ENCODE measurements at regions not wholly inside any gene's neighbourhood (a gene's known extent, or its start where the extent isn't known, plus 50 kb on each side); places are given as distances from the start of the nearest gene placed in this dataset.

DNA sequence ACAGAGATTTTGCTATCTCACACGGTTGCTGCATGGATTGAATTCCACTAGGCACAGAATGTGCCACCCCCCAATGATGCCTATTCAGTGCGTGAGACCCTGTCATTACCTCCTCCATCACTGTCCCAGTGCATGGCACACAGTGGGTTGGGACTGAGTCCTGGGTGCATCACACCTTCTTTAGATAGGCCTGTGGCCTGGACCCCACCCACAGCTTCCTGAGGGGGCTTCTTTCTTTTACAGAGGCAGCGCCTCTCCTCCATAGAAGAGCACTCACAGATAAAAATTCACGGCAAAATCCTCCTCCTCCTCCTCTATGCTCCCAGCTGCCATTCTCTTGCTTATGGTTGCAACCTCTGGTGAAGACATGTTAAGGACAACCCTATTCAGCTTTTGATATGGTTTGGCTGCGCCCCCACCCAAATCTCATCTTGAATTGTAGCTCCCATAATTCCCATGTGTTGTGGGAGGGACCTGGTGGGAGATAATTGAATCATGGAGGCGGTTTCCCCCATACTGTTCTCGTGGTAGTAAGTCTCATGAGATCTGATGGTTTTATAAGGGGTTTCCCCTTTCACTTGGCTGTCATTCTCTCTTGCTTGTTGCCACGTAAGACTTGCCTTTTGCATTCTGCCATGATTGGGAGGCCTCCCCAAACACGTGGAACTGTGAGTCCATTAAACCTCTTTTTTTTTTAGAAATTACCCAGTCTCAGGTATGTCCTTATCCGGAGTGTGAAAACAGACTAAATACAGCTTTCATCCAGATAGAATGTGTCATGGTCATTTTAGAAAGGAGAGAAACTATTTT, 147.6 kb downstream of the KLF13 start:
- no peak for DNase-seq

DNA sequence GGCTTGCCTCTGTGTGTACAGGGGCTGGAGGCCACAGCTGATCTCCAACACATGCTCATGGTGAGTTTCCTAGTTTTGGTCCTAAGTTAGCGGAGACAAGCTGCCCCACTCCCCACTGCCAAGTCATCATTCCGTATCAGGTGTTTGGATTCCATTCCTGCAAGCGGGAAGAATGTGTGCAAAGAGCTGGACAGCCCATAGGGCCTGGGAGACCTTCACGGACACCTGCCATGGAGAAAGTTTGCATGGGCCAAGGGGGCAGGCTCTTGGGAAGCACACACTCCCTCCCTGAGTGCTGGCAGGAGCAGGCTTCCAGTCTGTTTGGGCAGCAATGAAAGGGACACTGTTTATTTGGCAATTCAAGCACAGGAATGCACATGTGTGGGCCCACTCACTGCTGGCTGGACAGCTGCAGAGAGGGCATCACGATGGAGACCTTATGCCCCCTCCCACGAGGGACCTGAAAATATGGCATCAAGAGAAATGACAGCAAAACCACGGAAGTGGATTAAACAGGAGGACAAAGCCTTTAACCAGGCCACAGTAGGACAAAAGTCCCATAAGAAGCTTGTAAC, 149.7 kb downstream of the KLF13 start:
- DNase-seq = no peak

DNA sequence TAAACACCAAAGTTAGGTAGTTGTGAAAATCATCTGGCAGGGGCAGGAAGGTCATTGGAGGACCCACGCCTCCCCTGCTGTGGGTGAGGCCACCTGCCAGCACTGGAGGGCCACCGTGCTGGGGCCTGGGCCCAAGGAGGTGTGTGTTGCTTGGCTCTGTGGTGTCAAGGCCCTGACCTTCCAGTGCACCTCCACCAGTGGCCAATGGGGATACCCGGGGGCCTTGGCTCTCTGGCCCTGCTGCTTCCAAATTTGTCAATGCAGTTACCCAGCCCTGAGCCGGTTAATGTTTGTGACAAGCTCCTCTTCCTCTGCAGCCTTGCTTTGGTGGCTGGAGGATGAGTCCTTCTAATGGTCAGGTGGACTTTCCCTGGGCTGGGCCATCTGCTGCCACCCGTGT, 150.2 kb downstream of the KLF13 start:
- DNase-seq = no peak

DNA sequence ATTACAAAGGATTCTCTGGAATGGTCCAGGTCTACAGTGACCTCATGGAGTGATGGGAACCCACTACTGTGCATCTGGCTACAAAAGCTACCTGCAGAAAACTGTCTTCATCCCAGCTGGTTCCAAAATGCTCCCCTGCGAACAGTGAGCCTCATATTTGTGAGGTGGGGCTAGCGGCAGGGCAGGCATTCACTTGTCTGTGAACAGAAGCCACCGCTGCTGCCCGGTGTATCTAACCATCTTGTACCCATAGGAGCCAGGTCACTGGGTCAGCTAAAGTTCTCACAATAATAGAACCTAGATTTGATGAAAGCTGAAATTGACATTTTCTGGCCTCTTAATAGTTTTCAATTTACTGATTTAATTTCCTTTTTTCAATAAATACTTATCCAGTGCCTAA, 150.7 kb downstream of the KLF13 start:
- DNase-seq = no peak

DNA sequence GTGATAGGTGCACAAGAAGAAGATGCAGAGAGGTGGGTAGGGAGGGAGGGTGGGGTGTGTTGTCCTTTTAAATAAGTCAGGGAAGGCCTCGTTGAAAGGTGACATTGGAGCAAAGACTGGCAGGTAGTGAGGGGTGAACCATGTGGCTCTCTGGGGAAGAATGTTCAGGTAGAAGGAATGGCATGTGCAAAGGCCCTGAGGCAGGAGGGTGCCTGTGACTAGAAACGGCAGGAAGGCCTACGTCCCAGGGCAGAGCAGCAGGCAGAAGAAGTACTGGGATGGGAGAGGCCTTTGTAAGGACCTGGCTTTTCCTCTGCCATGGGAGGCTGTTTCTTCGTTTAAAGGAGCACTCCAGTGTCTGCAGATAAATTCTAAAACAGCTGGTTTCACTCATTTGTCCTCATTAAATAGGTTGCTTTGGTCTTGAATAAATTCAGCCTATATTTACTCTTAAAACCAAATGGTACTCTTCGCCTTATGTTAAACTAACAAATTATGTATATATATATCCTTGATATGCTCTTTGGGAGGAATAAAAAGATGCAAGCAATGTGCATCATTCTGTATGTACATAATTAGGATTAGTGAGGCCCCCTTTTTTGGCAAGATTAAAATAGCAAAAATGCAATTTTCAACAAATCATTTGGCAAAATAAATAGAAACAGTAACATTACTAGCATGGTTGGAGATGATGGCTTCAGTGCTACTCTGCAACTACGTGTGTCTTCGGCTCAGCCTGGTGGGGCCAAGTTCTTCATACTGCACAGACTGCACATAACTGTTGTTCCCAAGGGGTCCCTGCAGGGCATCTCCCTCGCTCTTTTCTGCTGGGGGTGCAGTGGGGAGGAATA, 151.4 kb downstream of the KLF13 start:
- DNase-seq = no peak

DNA sequence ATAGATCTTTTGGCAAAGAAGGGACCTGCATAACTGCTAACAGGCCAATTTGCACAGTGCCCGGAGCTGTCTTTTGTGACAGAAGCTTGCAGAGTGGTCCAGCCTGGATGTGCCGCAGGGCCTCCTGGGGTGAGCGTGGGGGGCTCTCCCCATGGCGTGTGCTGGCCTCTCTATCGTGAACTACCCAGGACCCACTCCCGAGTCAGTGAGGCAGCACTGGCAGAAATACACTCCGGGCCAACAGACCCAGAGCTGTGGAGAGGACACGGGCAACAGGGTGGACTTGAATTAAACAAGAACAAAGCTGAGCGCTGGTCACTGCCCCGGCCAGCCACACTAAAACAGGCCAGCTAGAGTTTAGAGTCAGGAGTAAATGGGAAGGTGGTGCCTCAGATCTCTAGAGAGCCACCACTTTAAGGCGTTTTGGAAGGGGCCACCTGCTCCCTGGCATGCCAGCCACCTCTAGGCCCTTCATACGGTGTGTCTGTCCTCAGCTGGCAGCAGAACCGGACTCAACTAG, 152.1 kb downstream of the KLF13 start:
- no peak for DNase-seq

DNA sequence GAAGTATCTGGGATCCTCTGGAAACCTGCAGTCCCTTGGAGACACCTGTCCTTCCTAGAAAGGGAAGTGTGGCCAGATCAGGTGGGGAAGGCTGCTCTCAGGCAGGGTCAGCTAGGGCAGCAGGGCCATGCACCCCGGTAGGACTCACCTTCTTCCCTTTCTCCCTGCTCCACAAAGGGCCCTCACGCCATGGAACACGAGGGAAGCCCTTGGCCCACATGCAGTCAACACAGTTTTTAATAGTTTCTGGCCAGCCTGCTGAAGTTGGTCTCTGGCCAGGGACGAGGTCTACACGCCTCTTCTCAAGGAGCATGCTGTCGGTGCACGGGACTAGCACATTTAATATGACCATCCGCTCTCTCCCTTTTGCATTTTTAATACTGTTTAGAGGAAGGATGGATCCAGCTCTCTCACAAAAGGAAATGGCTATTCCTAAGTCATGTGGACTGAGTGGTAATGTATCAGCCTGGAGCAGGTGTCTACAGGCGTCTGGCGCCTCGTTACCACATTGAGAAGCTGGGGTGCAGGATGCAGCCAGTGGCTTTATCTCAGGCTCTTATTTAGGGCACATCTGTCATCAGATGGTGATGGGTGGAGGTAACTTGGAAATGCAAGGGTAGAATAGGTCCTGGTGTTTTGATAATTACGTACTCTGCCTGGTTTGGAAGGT, 153.9 kb downstream of the KLF13 start:
- no peak for DNase-seq

DNA sequence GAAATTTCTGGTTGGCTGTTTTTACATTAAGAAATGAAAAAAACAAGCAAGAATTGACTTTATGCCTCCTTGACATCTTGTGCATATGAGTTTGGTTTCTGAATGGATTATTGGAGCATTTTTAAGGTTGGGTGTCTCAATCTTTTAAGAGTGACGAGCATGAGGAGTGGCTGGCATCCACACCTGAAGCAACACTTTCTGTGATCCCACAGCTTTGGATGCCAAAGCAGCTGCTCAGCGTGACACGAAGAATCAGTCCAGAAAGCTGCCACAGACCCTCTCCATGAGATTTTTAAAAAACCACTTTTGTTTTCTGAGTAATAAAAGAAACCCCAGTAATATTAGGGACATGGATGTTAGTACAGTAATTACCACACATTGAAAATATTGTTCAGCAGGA, 154.5 kb downstream of the KLF13 start:
- DNase-seq = no peak

DNA sequence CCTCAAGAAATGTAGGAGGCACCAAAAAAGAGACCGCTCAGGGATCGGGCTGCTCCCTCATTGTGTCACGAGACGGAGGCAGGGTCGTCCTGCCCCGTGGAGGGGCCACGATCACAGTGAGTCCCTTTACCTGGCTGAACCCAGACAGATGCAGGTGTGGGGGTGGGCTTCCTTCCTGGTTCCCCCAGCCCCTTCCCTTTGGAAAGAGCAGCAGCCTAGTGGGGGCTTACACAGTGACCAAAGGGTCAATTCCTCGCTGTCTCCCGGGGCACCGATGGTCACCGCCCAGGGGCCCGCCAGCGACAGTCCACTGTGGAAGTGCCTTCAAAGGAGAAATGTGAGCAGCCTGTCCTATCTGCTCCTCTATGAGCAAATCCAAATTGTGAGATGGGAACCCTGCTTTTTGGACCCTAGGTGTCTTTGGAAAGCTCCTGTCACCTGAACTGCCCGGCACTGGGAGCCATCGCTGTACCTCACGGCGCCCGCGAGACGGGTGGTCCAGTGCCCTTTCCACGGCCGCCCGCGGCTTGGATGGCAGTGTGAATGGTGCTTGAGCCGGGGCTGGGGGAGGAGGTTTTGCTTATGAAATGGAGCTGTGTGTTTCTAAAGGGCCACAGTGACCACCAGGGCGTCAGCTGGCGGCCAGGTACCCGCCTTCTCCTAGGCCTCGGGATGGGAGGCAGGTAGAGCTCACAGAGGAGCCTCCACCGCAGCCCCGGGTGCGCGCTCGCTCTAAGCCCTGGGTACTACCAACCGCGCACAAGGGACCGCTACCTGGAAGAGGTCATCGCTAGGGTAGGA, 155.7 kb downstream of the KLF13 start:
- no peak for DNase-seq

DNA sequence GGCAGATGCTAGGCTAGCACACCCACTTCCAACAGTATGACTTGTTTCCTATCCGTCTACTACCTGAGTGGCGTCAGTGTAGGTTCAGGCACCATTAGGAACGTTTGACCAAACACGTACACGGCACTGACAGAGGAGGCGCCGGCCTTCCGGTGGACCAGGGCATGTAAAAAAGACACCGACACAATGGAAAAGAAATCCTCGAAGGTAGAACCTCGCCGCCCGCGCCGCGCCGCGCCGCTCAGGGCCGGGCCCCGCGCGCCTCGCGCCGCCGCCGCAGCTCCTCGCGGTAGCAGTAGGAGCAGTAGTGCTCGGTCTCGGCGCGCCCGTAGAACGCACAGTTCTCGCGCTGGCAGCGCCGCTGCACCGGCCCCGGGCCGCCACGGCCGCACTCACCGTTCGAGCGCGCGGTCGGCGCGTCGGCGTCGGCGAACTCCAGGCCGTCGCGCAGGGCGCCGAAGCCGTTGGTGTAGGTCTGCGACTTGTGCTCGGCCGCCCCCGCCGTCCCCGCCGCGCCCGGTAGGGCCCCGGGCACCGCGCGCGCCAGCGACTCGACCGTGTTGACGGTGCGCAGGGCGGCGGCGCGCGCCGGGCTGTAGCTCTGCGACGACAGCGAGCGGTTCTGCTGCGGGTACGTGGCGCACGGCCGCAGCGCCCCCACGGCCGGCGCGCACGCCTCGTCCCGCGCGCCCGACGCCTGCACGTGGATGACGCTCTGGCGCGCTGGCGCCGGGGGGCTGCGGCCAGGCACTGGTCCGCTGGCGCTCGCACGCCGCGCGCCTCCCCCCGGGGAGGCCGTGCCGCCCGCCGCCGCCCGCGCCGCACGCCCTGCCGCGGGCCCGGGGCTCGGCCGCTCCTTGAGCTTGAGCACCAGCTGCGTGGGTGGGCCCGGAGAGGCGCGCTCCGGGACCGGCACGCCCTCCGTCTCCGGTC, 156.7 kb downstream of the KLF13 start:
- no peak for DNase-seq

DNA sequence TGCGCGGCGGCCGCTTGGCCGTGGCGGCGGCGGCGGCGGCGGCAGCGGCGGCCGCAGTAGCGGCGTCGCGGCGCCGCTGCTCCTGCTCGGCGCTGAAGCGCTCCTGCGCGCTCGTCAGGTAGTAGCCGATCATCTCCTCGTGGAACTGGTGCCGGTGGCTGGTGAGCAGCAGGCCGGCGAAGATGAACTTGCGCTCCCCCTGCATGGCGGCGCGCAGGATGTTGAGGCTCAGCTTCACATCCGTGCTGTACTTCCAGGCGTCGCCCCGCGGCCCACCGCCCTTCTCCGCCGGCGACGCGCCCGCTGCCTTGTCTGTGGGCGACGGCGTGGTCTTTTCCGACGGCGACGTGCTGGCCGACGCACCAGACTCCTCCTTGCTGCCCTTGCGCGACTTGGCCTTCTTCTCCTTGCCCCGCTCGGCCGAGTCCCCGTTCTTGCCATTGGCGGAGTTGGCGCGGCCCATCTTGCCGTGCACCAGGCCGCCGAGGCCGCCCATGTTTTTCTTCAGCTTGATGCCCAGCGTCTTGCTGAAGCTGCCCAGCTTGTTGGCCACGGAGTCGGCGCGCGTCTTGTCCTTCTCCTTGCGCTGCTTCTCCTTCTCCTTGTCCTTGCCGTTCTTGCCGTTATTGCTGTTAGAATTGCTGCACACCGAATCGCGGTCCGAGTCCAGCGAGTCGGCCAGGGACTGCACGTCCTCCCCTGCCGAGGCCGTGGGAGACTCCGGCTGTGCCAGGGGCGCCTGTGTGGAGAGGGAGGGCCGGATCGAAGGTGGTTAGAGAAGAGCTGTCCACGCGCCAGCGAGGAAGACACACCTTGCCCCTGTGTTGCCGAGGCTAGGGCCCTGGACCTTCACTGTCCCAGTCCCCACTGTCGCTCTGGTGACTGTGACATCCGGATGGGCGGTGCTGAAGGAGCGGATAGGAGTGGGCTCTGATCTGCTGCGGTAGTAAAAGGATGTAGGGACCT, 157.6 kb downstream of the KLF13 start:
- DNase-seq = no peak

DNA sequence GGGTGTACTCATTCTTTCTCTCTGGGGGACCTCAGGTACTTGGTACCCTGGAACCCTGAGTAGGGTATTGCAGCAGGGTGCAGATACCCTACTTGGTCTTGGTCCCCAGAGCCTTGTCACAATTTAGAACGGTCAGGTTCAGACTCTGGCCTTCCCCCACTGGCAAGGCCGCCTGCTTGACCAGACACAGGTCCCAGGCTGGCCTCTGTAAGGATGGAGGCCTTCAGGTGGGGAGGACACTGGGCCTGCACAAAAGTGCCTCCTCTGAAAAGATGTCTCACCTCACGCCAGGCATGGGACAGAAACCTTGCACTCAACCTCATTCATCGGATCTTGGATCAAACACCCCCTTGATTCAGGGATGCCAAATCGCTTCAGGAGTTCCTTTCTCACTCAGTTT, 158.4 kb downstream of the KLF13 start:
- no peak for DNase-seq

DNA sequence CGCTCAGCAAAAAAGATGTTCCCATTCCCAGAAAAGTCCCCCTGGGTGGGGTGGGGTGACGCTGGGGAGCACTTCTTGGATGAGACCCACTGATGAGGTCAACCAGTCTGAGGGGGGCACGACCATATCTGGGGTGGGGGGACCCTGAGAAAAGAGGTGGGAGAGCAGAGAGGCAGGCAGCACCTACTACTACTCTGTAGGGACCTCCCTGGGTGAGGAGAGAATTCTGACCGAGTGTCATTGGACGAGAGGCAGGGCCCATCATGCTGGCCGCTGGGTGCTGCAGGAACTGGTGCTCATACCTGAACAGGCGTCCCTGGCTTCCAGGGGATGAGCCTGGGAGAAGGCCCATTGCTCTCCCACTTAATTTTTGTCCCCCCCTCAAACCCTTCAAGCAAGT, 158.8 kb downstream of the KLF13 start:
- DNase-seq = no peak

DNA sequence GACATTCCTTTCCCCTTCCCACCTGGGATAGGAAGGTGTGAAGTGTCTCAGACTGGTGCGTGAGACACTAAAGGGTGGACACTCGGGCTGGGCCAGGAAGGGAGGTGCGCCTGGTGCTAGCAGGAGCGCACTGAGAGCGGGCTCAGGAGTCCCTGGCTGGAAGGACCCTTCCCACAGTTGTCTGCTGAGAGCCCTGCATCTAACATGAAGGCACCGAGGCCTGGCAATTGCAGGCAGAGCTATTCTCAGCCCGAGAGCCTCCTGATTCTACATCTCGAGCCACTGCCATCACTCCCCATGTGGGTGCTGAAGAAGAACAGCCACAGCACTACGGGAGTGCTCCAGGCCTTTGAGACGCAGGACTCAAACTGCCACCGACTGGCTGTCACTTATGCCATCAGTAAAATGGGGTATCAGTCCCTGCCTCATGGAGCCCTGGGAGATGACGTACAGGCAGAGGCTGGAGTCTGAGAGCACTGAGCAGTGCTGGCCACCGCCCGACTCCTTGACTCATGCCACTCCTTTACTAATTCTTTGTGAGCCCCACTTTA, 159.4 kb downstream of the KLF13 start:
- DNase-seq = no peak

DNA sequence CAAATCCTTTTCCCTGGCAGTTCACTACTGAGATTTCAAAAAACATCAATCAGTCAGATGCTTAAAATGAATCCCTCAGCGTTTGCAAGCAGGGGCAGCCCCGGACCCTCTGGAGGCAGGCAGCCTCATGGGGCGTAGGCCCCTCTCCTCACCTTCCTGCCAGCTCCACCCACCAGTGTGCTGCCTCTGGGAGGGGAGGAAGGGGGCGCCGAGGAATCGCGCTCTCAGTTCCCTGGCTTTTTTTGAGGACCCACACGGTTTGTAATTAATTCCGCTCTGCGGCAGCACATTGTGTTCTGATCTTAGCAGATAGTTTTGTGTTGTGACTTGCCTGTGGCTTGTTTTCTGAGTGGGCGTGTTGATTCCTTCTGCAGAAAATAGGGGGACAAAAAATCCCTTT, 159.9 kb downstream of the KLF13 start:
- DNase-seq = no peak

DNA sequence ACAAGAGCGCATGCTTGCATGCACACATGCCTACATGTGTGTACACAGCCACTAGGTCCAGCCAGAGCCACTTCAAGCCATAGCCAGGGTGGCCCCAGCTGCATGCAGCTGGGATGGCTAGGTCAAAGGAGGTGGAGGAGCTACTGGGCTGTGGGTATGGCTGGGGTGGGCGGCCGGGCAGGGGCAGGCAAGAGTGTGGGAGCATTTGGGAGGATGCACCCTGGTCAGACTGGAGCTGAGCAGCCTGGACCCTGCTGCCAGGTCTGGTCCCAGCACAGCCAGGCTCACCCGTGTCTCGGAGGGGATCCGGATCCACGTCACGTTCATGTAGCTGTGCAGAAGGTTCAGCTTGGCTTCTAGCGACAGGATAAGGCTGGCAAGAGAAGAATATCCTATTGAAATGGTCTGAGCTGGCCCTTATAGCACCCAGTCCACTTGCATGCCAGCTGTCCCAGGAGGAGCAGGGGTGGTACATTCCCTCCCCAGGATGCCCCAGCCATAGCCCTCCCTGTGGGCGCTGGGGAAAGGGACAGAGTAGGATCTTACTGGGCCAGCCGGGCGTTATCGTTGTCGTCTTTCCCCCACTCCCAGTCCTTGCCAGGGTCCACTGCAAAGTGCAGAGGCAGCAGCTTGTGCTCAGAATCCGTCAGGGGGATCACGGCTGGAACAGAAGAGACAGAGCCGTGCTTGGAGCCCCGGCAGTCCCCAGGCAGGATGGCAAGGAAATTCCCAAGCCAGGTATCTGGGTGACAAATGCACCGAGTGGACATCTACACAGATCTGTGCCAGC, 160.5 kb downstream of the KLF13 start:
- no peak for DNase-seq

DNA sequence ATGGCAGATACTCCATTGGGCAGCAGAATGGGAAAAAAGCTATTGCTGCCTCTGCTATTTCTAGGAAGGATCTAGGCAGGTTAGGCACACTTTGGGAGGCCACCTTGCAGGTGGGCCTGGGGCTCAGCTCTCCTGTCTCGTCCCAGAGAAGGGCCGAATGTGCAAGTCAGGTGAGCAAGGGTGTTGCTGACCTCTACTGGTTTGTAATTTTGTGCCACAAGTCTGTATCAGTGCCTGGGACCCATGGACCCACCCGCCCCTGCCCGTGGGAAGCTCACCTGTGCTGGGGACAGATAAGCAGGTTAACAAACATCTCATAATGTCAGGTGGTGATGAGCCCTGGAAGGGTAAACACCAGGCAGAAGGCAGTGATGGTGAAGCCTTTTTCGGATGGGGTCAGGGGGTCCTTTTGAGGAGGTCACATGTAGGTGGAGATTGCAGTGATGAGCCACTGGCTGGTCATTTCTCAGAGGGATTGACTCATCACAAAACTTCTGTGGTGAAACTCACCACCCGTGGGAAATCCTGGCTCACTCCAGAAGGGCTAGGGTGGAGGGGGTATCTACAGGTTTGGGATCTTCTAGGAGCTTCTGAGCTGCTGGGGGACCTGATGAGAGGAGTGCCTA, 161.3 kb downstream of the KLF13 start:
- no peak for DNase-seq

Measured in NCI-H1694 treated with DMSO at 0.1 percent for 48 hours (cell line).